HG03342 (cell line): ENCODE measurements at regions not wholly inside any gene's neighbourhood (a gene's known extent, or its start where the extent isn't known, plus 50 kb on each side); places are given as distances from the start of the nearest gene placed in this dataset.

ENCODE experiments used
- ATAC-seq: cut with Tn5 transposase; IDR thresholded peaks from one replicate; pipeline ENCODE4 v1.9.1; 2021; ENCODE audit warnings: mild to moderate bottlenecking, moderate library complexity; ENCODE audit not compliant: unreplicated experiment

DNA sequence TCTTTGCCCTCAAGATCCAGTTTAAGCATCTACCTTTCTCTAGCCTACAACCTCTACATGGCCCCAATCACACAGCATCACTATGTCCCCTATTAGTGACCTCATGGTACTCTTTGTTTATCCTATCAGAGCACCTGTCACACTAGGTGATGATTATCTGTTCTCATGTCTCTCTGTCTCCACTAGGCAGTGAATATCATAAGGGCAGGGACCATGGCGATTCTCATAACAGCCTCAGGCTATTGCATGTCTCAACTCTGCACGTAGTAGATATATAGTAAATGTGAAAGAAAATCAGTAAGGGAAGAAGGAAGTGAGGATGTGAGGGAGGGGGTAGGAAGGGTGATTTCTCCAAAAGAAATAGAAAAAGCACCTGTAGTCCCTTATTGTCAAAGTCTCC, 311.0 kb downstream of the NSG2 start:
- ATAC-seq: no peak

DNA sequence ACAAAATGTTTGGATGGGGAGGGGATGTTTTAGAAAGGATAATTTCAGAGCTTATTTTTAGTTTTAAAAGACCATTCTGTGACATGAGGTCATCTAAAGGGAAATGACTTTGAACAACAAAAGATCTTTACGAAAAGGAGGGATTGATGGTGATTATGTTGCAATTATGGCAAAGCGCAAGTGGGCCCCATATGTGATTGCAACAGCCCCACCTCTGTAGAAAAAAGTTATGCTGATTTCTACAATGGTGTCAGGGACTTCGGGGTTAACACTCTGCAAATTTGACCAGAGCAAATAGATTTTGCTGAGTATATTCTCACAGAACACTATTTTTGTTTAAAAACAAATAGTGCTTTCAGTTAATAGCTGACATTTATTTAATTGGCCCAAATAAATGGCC, 312.8 kb downstream of the NSG2 start:
- no peak for ATAC-seq

DNA sequence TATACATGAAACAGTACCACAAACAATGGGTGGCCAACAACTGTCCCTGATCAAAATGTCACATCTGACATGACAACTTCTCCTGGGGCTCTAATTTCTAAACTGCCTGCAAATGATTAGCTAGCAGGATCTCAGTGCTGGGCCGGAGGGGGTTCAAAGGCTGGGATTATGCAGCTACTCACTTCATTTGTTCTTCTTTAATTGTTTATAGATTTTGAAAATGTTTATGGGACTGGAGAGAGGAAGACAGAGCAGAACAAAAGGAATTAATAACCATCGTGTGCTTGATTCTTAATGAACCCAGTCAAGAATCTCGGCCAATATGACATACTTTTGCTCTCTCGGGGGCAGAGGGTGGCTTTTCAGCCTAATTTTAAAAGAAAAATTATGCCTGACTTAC, 313.6 kb downstream of the NSG2 start:
- ATAC-seq: no peak

DNA sequence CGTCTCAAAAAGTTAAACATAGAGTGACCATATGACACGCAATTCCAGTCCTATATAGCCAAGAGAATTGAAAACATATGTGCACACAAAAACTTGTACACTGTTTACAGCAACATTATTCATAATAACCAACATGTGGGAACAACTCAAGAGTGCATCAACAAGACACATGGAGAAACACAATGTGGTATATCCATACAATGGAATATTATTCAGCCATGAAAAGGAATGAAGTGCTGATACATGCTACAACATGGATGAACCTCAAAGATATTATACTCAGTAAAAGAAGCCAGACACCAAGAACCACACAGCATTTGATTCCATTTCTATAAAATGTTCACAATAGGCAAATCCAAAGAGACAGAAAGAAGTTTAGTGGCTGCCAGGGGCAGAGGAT, 317.0 kb downstream of the NSG2 start:
- no peak for ATAC-seq

DNA sequence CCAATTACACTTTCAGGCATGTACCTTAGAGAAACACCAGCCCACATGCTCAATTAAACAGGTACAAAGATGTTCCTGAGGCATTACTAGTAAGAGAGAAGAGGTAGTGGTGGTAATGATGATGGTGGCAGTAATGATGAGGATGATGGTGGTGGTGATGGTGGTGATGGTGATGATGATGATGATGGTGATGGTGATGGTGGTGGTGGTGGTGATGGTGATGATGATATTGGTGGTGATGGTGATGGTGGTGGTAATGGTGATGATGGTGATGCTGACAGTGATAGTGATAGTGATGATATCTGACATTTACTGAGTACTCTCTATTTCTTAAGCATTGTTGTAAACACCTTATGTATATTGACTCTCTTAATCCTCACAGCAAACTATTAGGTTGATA, 318.4 kb downstream of the NSG2 start:
- no peak for ATAC-seq

DNA sequence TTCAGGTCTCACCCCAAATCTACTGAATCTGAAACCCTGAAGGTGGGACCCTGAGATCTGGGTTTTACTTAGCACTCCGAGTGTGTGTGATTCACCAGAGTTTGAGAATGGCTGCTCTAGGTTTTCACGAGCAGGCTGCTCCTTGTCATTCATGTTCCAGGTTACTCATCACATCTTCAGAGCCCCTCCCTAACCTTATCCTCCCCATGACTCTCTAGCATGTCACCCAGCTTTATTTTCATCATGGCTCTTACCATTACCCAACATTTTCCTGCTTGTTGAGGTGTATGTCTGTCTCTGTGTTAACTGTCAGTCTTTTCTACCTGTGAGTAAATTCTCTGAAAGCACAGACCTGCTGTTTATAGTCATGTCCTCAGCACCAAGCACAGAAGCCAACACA, 319.2 kb downstream of the NSG2 start:
- no peak for ATAC-seq

DNA sequence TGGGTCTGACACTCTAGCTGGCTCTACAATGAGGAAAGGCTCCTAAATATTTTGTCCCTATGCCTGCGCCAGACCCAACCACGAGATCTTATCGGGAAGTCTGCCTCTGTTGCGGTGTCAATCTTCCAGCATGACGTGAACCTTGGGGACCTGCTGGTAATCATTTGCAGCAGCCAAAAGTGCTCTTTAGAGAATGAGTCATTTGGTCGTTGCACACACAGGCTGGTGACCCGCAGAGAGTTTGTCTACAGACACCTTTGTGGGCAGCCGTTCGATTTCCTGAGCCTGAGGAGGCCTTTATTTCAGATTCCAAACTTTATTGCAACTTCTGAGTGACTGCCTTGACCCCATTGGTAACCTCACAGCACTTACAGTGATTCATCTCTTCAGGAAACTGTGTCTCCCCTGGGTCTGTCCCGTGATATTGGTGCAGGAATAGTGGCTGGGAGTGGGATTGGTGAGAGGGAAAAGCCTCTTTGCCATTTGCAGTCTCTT, 326.1 kb downstream of the NSG2 start:
- no peak for ATAC-seq

DNA sequence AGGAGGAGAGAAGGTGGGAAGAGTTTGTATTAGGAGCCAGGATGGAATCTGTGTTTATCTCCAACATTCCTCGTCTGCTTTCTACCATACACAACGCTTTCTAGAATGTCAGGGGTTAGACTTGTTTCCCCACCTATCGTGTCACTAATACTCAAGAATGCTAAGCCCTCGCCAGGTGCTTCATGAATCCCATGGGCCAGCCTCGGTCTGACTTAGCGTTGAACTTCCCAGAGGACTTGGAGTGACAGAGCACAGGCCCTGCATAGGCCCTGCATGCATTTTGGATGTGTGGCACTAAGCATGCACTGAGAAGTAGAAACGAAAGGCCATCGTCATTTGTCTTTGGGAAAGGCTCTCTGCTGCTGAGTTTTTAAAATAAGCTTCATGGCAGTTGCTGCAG, 328.7 kb downstream of the NSG2 start:
- no peak for ATAC-seq

DNA sequence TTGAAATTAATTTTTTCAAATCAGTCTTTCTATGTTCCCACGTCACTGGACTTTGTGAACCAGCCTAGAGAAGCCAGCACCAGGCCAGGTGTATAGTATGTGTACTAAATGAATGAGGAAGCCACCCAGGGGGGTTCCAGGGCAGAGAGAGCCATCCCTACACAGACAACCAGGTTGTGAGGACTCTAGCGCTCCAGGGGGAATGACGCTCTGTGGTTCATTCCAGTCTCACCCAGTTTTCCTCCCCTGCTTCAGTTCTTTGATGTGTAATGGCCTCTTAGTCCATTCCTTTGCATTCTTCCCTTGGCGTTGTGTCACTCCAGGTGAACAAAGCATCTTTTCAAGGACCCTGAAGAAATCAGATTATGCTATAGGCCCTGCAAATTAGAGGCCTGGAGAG, 330.6 kb downstream of the NSG2 start:
- no peak for ATAC-seq

DNA sequence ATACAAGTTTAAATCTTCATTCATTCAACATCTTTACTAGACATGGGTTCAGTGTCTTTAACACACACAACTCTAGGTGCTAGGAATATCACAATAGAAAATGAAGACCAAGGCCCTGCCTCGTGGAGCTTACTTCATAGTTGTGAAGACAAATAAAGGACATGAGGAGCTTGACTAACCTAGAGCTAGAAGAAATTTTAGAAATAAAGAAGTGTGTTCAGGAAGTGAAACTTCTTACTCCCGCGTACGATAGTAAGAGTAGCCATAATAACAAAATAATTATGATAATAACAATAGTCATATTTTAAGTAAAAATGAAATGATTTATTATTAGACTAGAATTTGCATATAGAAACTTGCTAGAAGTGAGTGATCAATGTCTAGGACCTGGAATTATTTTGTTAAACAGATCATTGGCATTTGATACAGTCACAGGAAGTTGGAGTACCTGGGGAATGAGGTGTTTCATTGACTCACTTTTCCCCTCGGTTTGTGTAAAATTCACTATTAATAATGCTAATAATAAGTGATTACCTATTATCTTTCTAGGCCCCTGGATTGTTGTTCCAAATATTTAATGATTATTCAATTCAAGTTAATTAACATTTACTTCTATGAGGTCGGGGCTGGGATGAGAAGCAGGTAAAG, 331.3 kb downstream of the NSG2 start:
- no peak for ATAC-seq

DNA sequence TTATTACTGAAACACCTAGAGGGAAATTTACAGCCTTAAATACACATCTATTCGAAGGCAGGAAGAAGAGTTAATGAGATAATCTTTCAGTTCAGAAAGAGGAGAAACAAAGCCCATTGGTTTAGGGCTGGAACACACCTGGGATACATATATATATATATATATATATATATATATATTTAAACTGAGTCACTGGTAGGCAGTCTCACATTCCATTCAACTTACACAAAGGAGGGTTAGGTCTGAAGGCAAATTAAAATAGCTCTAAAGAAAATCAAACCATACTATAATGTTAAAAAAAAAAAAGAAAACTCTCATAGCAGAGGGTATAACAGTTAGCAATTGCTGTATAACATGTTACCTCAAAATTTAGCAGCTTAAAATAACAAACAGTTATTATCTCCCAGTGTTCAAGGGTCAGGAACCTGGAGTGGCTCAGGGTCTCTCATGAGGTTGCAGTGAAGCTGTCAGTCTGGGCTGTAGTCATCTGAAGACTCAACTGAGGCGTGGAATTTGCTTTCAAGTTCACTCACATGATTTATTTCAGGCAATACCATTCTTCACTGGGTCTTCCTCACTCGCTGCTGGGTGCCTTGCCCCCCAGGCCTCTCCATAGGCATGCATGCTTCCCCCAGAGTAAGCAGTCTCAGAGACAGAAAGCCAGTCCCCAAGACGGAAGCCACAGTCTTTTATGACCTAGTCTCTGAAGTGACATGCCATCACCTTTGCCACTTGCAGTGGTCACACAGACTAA, 332.8 kb downstream of the NSG2 start:
- ATAC-seq: no peak

DNA sequence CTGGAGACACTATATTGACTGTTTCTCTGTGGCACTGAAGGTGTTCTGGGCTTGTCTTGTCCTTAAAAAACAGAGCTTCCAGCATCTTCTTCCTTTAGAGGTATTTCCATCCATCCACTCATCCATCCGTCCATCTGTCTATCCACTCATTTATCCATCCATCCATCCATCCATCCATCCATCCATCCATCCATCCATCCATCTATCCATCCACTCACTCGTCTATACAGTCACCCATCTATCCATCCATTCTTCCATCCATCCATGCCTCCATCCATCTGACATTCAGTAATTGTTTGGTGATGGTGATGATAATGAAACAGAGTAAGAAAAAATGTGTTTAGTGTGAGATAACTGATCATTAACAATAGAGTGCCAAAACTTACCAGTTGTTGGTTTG, 334.8 kb downstream of the NSG2 start:
- ATAC-seq: no peak

DNA sequence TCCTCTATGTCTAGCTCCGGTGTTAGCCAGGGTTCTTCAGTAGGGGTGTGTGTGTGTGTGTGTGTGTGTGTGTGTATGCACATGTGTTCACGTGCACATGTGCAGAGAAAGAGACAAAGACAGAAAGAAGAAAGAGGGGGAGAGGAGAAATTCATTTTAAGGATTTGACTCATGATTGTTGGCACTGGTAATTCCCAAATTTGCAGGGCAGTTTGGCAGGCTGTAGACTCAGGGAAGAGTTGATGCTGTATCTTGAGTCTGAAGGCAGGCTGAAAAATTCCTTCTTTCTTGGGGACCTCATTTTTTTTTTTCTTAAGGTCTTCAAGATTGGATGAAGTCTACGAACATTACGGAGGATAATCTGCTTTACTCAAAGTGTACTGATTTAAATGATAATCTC, 335.7 kb downstream of the NSG2 start:
- ATAC-seq: no peak

DNA sequence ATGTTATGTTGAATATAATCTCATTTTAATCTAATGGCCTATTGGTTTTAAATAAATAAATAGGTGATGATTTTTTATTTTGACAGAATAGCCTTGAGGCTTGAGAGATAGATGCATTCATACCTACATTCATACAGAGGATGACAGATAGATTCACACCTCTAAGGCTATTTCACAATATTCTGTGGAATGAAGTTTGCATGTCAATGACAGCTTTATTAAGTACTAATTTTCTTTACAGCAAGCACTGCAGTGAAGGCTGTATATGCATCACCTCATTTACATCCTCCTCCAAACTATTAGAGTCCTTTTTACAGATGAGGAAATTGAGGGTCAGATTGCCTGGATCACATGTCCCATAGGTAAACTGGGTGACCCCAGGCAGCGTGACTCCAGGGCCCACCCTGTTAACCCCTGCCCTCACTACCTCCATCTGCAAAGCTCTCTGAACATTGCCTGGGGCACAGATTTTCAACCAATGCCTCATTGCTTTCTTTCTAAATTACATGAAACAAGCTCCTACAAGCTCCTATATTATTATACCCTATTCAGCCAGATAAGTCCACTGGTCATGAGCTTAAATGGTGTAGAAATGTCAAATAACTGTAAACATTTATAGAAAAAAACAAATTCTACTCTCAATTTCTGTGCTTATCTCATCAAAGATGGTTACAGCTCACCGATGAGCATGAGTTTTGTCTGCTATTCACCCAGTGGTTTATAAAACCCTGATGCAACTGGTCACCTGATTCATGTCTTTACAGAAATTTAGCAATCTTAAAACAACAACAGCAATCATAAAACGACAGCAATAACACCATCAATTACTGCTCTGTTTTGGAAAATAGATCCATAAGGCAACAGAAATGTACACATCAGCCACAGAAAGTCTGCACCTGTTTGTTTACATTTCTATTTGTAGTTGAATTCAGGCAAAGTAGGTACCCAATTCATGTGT, 338.0 kb downstream of the NSG2 start:
- ATAC-seq: no peak

DNA sequence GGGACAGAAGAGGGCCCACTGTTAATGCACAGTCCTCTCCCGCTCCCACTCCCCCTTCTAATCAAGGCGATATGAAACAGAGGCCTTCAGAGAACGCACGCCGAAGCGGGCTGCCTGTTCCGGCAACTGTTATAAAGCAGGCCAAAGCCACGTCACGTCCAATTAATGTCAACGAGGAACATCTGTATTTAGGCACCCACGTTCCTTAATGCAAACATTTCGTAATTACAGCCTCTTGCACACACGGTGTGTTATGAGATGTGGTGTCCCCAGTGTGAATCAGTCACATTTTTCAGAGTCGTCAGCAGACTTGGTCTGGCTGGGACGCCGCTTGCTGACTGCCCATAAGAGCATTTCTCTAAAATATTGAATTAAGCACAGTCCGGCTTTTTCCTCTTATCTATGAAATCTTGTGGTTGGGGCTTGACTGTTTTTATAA, 339.0 kb downstream of the NSG2 start:
- ATAC-seq: no peak

DNA sequence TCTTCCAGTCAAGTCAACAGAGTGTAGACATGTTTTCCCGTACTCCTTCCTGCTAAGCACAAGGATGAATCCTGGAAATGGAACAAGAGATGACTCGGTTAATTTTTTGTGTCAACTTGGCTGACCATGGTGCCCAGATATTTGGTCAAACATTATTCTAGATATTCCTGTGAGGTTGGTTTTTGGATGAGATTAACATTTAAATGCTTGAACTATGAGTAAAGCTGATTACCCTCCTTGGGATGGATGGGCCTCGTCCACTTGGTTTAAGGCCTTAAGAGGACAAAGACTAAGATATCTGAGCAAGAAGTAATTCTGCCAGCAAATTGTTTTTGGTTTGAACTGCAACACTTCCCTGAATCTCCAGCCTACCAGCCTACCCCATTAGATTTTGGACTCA, 338.1 kb upstream of the MSX2 start:
- ATAC-seq: no peak

DNA sequence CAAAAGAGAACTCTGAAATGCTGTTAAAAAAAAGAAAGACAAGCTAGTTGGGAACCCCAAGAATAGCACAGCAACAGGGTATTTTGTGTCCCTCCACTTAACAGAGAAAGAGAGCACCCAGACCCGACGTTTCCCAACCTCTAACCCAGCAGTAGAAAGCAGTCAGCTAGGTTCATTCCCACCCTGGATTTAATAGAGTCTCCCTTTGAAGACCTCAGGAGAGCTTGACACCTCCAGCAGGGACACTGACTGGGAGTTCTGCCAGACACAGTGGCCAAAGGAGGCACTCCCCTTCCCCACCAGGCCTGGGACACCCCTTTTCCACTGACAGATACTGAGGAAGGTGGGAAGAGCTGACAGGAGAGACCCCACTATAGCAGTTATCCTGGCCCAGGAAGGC, 337.5 kb upstream of the MSX2 start:
- no peak for ATAC-seq

DNA sequence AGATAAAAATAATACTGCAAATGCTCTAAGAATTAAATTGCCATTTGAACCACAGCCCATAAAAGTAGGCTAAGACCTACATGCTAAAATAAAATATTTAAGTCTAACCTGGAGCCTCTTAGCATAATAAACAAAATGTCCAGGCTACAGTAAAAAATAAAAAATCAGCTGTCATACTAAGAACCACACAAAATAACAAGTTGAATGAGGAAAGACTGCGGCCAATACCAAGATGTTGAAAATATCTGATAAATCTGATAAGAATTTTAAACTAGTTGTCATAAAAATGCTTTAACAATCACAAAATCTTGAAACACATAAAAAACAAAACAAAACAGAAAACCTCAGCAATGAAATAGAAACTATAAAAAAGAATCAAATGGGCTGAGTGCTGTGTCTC, 336.9 kb upstream of the MSX2 start:
- ATAC-seq: no peak

DNA sequence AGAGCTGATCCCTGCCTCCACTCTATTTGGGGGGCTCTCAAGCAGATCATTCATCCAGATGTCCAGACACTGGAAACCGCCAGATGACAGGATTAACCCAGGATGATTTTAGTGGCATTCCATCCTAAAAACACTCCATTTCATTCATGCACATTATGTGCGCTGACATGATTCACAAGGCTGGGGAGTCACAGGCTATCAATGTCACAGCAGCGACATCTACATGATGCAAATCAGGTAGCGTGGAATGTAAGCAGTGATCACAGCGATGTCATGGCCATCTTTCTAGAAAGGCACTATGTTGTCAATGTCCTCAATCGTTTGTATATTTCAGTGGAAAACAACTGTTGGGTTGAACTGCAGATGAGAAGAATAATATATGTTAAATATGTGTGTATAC, 331.5 kb upstream of the MSX2 start:
- no peak for ATAC-seq

DNA sequence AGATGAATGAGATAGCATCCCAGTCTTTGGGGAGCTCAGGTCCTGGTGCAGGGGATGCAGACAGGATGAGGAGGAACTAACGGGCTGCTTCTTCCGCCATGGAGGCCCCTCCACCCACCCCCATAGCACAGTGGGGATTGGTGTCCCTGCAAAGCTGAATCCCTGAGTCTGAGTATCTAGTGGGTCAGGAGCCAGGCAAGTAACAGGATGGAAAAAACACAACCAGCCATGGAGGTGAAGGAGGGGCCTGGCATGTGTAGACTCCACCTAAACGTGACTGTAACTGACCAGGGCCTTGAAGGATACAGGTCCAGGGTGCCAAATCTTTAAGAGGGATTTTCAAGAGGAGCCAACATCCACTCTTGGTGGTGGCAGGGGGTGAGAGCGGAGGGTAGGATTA, 327.8 kb upstream of the MSX2 start:
- ATAC-seq: no peak

DNA sequence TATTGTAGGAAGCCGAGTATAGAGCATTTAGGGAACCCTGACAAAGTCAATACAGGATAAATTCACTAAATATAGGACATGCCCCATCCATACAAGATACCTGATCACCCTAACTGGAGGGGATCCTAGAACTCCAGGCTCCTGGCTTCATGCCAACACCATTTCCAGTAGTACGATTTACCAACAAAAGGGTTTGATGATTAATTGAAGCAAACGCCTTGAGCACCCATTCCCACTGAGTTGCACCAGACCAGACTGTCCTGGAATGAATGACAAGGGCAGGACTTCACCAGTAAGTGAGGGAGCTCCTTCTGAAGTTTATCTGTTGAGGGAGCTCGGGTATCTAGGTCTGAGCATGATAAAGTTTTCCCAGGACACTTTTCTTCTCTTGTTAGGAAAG, 327.2 kb upstream of the MSX2 start:
- no peak for ATAC-seq

DNA sequence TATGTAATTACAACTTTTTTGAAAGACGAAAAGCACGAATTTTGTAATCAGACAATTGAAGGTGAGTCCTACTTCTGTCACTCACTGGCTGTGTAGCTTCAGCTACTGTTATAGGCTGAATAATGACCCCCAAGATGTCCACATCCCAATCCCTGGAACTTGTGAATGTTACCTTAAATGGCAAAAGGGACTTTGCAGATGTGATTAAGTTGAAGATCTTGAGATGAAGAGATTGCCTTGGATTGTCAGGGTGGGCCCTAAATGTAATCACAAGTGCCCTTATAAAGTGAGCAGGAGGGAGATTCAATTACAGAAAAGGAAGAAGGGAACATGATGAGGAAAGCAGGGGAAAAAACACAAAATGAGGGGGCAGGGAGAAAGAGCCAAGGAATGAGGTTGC, 326.2 kb upstream of the MSX2 start:
- no peak for ATAC-seq
